HepG2 (cell line): ENCODE measurements at regions not wholly inside any gene's neighbourhood (a gene's known extent, or its start where the extent isn't known, plus 50 kb on each side); places are given as distances from the start of the nearest gene placed in this dataset.

Source experiments
- CCAR2 ChIP-seq: fragments of 200-400 bp; formaldehyde crosslinking; optimal IDR thresholded peaks from 2 replicates; pipeline ENCODE3; 2018; ENCODE audit warnings: low read depth, mild to moderate bottlenecking, low read length, moderate library complexity
- IKZF1 ChIP-seq: fragments of 450-650 bp; IDR thresholded peaks from 2 replicates; pipeline ENCODE4 v1.7.1; 2016
- MEIS1 ChIP-seq: sonication (generic); formaldehyde crosslinking; IDR thresholded peaks from 2 replicates; pipeline ENCODE4 v1.9.0; 2021; ENCODE audit warnings: mild to moderate bottlenecking, missing genetic modification reagents, moderate library complexity, borderline replicate concordance
- SP1 ChIP-seq, 2 experiments: fragments of 450-650 bp in 1 of 2; sonication (generic) in 1 of 2; formaldehyde crosslinking in 1 of 2; IDR thresholded peaks; 2 replicates each; pipeline versions ENCODE4 v1.4.0 to v1.6.1; 2016 to 2020; ENCODE audit warnings: missing genetic modification reagents in 1 of 2
- ZBTB8A ChIP-seq: sonication (generic); formaldehyde crosslinking; IDR thresholded peaks from 2 replicates; pipeline ENCODE4 v1.4.0; 2020; ENCODE audit warnings: mild to moderate bottlenecking, low read depth, missing genetic modification reagents, borderline replicate concordance
- ZNF263 ChIP-seq: sonication (generic); formaldehyde crosslinking; IDR thresholded peaks from 2 replicates; pipeline ENCODE4 v1.4.0; 2020; ENCODE audit warnings: missing genetic modification reagents
- ZNF841 ChIP-seq: sonication (generic); formaldehyde crosslinking; IDR thresholded peaks from 2 replicates; pipeline ENCODE4 v1.8.1; 2023; ENCODE audit warnings: missing genetic modification reagents, borderline replicate concordance
- TF ChIP-seq, protein P1 (sequence below): sonication (generic); formaldehyde crosslinking; IDR thresholded peaks from 2 replicates; pipeline ENCODE4 v1.4.0; 2020; ENCODE audit warnings: missing genetic modification reagents, mild to moderate bottlenecking, borderline replicate concordance
- TF ChIP-seq, protein P2 (sequence below), 2 experiments: sonication (generic) in 1 of 2; formaldehyde crosslinking in 1 of 2; IDR thresholded peaks; 2 replicates each; pipeline versions ENCODE4 v1.4.0 to v1.6.1; 2016 to 2020; ENCODE audit warnings: borderline replicate concordance in 1 of 2, low read depth in 1 of 2, mild to moderate bottlenecking in 1 of 2, missing genetic modification reagents in 1 of 2
- TF ChIP-seq, protein P3 (sequence below): IDR thresholded peaks from 2 replicates; pipeline ENCODE4 v1.6.1; 2018; ENCODE audit warnings: missing genetic modification reagents, mild to moderate bottlenecking, missing compliant biosample characterization
- TF ChIP-seq, protein P4 (sequence below), 2 experiments: IDR thresholded peaks; 2 replicates each; pipeline ENCODE4 v1.6.1; 2011 to 2012; ENCODE audit warnings: low read length in 2 of 2, borderline replicate concordance in 1 of 2, low read depth in 1 of 2, mild to moderate bottlenecking in 1 of 2, moderate library complexity in 1 of 2
- TF ChIP-seq, protein P5 (sequence below): sonication (generic); formaldehyde crosslinking; IDR thresholded peaks from 2 replicates; pipeline ENCODE4 v1.5.1; 2020; ENCODE audit warnings: mild to moderate bottlenecking, missing genetic modification reagents, moderate library complexity
- TF ChIP-seq, protein P6 (sequence below): sonication (generic); formaldehyde crosslinking; IDR thresholded peaks from 2 replicates; pipeline ENCODE4 v1.8.0; 2022; ENCODE audit warnings: low read depth, missing genetic modification reagents

DNA sequence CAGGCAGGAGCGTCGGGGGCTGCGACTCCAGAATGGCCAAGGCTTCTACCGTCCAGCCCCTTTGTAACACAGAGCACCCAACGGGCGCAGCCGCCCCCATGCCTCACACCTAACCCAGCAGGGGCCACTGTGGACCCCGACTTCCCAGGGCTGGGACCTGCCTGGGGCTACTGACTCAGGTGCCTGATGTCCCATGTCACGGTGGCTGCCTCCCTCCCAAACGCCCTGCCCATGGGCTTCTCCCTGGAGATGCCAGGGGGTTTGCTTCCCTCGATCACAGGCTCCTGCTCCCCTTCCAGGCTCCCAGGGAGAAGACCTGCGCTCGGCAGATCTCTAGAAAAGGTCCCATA, 84.0 kb downstream of the MYEOV start:
- TF ChIP-seq, protein P1, sequence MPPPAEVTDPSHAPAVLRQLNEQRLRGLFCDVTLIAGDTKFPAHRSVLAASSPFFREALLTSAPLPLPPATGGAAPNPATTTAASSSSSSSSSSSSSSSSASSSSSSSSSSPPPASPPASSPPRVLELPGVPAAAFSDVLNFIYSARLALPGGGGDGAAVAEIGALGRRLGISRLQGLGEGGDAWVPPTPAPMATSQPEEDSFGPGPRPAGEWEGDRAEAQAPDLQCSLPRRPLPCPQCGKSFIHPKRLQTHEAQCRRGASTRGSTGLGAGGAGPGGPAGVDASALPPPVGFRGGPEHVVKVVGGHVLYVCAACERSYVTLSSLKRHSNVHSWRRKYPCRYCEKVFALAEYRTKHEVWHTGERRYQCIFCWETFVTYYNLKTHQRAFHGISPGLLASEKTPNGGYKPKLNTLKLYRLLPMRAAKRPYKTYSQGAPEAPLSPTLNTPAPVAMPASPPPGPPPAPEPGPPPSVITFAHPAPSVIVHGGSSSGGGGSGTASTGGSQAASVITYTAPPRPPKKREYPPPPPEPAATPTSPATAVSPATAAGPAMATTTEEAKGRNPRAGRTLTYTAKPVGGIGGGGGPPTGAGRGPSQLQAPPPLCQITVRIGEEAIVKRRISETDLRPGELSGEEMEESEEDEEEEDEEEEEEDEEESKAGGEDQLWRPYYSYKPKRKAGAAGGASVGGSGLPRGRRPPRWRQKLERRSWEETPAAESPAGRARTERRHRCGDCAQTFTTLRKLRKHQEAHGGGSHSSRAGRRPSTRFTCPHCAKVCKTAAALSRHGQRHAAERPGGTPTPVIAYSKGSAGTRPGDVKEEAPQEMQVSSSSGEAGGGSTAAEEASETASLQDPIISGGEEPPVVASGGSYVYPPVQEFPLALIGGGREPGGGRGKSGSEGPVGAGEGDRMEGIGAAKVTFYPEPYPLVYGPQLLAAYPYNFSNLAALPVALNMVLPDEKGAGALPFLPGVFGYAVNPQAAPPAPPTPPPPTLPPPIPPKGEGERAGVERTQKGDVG (CRISPR knock-in tag) = no peak
- no peak for TF ChIP-seq ZBTB8A
- TF ChIP-seq, protein P2, sequence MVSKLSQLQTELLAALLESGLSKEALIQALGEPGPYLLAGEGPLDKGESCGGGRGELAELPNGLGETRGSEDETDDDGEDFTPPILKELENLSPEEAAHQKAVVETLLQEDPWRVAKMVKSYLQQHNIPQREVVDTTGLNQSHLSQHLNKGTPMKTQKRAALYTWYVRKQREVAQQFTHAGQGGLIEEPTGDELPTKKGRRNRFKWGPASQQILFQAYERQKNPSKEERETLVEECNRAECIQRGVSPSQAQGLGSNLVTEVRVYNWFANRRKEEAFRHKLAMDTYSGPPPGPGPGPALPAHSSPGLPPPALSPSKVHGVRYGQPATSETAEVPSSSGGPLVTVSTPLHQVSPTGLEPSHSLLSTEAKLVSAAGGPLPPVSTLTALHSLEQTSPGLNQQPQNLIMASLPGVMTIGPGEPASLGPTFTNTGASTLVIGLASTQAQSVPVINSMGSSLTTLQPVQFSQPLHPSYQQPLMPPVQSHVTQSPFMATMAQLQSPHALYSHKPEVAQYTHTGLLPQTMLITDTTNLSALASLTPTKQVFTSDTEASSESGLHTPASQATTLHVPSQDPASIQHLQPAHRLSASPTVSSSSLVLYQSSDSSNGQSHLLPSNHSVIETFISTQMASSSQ (IDR thresholded peaks at IDR 0.05; ENCODE audit: low read depth) = no peak
- TF ChIP-seq, protein P2 (CRISPR knock-in tag; IDR thresholded peaks at IDR 0.05; ENCODE audit: borderline replicate concordance) = no peak
- TF ChIP-seq CCAR2 = no peak
- TF ChIP-seq, protein P3, sequence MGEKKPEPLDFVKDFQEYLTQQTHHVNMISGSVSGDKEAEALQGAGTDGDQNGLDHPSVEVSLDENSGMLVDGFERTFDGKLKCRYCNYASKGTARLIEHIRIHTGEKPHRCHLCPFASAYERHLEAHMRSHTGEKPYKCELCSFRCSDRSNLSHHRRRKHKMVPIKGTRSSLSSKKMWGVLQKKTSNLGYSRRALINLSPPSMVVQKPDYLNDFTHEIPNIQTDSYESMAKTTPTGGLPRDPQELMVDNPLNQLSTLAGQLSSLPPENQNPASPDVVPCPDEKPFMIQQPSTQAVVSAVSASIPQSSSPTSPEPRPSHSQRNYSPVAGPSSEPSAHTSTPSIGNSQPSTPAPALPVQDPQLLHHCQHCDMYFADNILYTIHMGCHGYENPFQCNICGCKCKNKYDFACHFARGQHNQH (CRISPR knock-in tag) = no peak
- no peak for TF ChIP-seq IKZF1
- TF ChIP-seq ZNF263 (CRISPR knock-in tag) = no peak
- TF ChIP-seq MEIS1 (CRISPR knock-in tag) = no peak
- TF ChIP-seq, protein P4, sequence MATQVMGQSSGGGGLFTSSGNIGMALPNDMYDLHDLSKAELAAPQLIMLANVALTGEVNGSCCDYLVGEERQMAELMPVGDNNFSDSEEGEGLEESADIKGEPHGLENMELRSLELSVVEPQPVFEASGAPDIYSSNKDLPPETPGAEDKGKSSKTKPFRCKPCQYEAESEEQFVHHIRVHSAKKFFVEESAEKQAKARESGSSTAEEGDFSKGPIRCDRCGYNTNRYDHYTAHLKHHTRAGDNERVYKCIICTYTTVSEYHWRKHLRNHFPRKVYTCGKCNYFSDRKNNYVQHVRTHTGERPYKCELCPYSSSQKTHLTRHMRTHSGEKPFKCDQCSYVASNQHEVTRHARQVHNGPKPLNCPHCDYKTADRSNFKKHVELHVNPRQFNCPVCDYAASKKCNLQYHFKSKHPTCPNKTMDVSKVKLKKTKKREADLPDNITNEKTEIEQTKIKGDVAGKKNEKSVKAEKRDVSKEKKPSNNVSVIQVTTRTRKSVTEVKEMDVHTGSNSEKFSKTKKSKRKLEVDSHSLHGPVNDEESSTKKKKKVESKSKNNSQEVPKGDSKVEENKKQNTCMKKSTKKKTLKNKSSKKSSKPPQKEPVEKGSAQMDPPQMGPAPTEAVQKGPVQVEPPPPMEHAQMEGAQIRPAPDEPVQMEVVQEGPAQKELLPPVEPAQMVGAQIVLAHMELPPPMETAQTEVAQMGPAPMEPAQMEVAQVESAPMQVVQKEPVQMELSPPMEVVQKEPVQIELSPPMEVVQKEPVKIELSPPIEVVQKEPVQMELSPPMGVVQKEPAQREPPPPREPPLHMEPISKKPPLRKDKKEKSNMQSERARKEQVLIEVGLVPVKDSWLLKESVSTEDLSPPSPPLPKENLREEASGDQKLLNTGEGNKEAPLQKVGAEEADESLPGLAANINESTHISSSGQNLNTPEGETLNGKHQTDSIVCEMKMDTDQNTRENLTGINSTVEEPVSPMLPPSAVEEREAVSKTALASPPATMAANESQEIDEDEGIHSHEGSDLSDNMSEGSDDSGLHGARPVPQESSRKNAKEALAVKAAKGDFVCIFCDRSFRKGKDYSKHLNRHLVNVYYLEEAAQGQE (IDR thresholded peaks at IDR 0.05; ENCODE audit: borderline replicate concordance in 1 of 2, low read depth in 1 of 2, low read length in 2 of 2) = no peak
- TF ChIP-seq ZNF841 (CRISPR knock-in tag) = no peak
- TF ChIP-seq, protein P5, sequence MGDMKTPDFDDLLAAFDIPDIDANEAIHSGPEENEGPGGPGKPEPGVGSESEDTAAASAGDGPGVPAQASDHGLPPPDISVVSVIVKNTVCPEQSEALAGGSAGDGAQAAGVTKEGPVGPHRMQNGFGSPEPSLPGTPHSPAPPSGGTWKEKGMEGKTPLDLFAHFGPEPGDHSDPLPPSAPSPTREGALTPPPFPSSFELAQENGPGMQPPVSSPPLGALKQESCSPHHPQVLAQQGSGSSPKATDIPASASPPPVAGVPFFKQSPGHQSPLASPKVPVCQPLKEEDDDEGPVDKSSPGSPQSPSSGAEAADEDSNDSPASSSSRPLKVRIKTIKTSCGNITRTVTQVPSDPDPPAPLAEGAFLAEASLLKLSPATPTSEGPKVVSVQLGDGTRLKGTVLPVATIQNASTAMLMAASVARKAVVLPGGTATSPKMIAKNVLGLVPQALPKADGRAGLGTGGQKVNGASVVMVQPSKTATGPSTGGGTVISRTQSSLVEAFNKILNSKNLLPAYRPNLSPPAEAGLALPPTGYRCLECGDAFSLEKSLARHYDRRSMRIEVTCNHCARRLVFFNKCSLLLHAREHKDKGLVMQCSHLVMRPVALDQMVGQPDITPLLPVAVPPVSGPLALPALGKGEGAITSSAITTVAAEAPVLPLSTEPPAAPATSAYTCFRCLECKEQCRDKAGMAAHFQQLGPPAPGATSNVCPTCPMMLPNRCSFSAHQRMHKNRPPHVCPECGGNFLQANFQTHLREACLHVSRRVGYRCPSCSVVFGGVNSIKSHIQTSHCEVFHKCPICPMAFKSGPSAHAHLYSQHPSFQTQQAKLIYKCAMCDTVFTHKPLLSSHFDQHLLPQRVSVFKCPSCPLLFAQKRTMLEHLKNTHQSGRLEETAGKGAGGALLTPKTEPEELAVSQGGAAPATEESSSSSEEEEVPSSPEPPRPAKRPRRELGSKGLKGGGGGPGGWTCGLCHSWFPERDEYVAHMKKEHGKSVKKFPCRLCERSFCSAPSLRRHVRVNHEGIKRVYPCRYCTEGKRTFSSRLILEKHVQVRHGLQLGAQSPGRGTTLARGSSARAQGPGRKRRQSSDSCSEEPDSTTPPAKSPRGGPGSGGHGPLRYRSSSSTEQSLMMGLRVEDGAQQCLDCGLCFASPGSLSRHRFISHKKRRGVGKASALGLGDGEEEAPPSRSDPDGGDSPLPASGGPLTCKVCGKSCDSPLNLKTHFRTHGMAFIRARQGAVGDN (CRISPR knock-in tag) = no peak
- no peak for TF ChIP-seq SP1 (IDR thresholded peaks at IDR 0.05)
- no peak for TF ChIP-seq SP1 (CRISPR knock-in tag; IDR thresholded peaks at IDR 0.05)
- TF ChIP-seq, protein P6, sequence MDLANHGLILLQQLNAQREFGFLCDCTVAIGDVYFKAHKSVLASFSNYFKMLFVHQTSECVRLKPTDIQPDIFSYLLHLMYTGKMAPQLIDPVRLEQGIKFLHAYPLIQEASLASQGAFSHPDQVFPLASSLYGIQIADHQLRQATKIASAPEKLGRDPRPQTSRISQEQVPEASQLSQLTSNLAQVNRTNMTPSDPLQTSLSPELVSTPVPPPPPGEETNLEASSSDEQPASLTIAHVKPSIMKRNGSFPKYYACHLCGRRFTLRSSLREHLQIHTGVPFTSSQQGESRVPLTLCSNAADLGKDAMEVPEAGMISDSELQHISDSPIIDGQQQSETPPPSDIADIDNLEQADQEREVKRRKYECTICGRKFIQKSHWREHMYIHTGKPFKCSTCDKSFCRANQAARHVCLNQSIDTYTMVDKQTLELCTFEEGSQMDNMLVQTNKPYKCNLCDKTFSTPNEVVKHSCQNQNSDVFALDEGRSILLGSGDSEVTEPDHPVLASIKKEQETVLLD (CRISPR knock-in tag) = no peak
